Kidney (tissue), 13 donors: ENCODE measurements at regions not wholly inside any gene's neighbourhood (a gene's known extent, or its start where the extent isn't known, plus 50 kb on each side); places are given as distances from the start of the nearest gene placed in this dataset.
"Not testable (repeated sequence)": the region's sequence is repeated elsewhere in the genome, so short reads cannot be mapped to it uniquely, and the experiment has no call there.

Experiments used
- DNase-seq, 5 donors: peaks; one replicate each; pipeline ENCODE4 v3.0.0-alpha.2; 2013 to 2020
- FAIRE-seq: peaks from 2 replicates; lab custom pipeline; 2012; peaks lifted over from hg19 to GRCh38; lab: Jason Lieb, UNC
- H3K27ac ChIP-seq, 2 donors: one replicate each; pipeline ENCODE4 v1.7.0; 2013; ENCODE audit warnings: low read depth in 2 of 2, low read length in 2 of 2, inconsistent platforms in 1 of 2
- H3K27me3 ChIP-seq: one replicate; pipeline ENCODE4 v1.7.1; 2013; ENCODE audit warnings: low read length, inconsistent platforms; ENCODE audit not compliant: control insufficient read depth, insufficient read depth
- H3K36me3 ChIP-seq, 3 donors: one replicate each; pipeline versions ENCODE4 v1.7.0 to v1.7.1; 2013; ENCODE audit warnings: low read length in 3 of 3, control low read depth in 1 of 3, inconsistent platforms in 1 of 3; ENCODE audit not compliant: insufficient read depth in 3 of 3, control insufficient read depth in 2 of 3
- H3K4me1 ChIP-seq, 3 donors: one replicate each; pipeline versions ENCODE4 v1.7.0 to v1.7.1; 2013; ENCODE audit warnings: low read length in 3 of 3, inconsistent platforms in 1 of 3, low read depth in 1 of 3; ENCODE audit not compliant: control insufficient read depth in 2 of 3, insufficient read depth in 2 of 3
- H3K4me3 ChIP-seq, 3 donors: one replicate each; pipeline versions ENCODE4 v1.7.0 to v1.8.1; 2013; ENCODE audit warnings: low read length in 3 of 3, control low read depth in 1 of 3, inconsistent platforms in 1 of 3
- H3K9ac ChIP-seq, 3 donors: one replicate each; pipeline versions ENCODE4 v1.7.0 to v1.7.1; 2013; ENCODE audit warnings: low read length in 3 of 3, control low read depth in 1 of 3, inconsistent platforms in 1 of 3
- H3K9me3 ChIP-seq, 3 donors: one replicate each; pipeline versions ENCODE4 v1.7.0 to v1.7.1; 2013; ENCODE audit warnings: low read length in 3 of 3, control low read depth in 1 of 3, inconsistent platforms in 1 of 3; ENCODE audit not compliant: control insufficient read depth in 2 of 3, insufficient read depth in 1 of 3
- intact Hi-C: fragments of 100-400 bp; cut with DNase I; formaldehyde crosslinking; loops from one replicate; pipeline ENCODE4 v1.11.1; 2022
- TF ChIP-seq, protein P1 (sequence below): IDR thresholded peaks from 3 replicates; pipeline ENCODE4 v1.5.1; 2012; ENCODE audit warnings: mild to moderate bottlenecking, moderate library complexity, borderline replicate concordance; ENCODE audit not compliant: insufficient read depth; ENCODE audit errors: extremely low read depth
- donor health status: control.
- donor health status: control.
- donor health status: control.
- donor health status: control.
- donor health status: control.
- donor health status: DM: yes; HTN: yes; CAD: no.
- donor health status: Normal renal cell carcinoma (clear cell type).

- H3K27me3 ChIP-seq: no peaks in the 10 kb centered on the region
- intact Hi-C loops: no loop called here
- H3K9me3 ChIP-seq: no peaks in the 10 kb centered on the region
- H3K4me3 ChIP-seq: peak overlapping the region in 1 of 3 donors; percentile 32
- FAIRE-seq (peak; percentile 39), DNase-seq (peak in 3 of 5 donors; percentile 50 to 76 (median 60))
- H3K4me1 ChIP-seq: peaks cover 2 to 27% (median 12%) of the 10 kb centered on the region in 3 donors
- TF ChIP-seq, protein P1, sequence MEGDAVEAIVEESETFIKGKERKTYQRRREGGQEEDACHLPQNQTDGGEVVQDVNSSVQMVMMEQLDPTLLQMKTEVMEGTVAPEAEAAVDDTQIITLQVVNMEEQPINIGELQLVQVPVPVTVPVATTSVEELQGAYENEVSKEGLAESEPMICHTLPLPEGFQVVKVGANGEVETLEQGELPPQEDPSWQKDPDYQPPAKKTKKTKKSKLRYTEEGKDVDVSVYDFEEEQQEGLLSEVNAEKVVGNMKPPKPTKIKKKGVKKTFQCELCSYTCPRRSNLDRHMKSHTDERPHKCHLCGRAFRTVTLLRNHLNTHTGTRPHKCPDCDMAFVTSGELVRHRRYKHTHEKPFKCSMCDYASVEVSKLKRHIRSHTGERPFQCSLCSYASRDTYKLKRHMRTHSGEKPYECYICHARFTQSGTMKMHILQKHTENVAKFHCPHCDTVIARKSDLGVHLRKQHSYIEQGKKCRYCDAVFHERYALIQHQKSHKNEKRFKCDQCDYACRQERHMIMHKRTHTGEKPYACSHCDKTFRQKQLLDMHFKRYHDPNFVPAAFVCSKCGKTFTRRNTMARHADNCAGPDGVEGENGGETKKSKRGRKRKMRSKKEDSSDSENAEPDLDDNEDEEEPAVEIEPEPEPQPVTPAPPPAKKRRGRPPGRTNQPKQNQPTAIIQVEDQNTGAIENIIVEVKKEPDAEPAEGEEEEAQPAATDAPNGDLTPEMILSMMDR: no peak
- no peak overlapping the region for H3K9ac ChIP-seq
- H3K27ac ChIP-seq: peak overlapping the region; percentile 50 to 57
- no peaks in the 10 kb centered on the region for H3K36me3 ChIP-seq
Observed at GRCh38 chr9:87405677-87406542, 91.8 kb upstream of the DAPK1 start.

DNA sequence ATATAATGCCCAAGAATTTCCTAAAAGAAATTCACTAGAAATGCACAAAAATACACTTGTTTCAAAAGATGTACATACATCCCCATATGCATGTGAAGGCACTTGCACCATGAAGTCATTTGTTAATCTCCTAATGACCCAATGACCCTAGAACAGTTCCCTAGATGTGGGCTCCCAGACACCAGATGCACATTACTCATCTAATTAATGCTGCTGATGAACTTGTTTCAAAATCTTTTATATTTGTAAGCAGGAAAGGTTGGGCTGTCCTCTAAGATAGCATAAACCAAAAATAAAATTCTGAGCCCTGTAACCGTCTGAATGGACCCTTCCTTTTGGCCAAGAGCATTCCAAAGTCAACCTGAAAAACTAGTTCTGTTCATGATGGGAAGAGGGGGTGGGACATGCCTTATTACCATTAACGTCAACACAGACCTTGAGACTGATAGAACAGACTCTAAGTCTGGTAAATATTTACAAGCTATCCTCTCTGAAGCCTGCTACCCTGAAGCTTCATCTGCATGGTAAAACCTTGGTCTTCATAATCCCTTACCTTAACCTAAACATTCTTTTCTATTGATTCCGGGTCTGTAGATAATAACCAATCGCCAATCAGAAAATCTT is 91.0 kb upstream of the DAPK1 start:
- H3K9me3 ChIP-seq: no peaks in the 10 kb centered on the region
- DNase-seq: peak in 2 of 5 donors; percentile 29 to 42
- no peaks in the 10 kb centered on the region for H3K36me3 ChIP-seq
- H3K4me3 ChIP-seq: no peak overlapping the region
- no peak for FAIRE-seq
- TF ChIP-seq, protein P1: no peak
- peak overlapping the region; percentile 50 to 57 for H3K27ac ChIP-seq
- H3K4me1 ChIP-seq: peaks cover 2 to 27% (median 12%) of the 10 kb centered on the region in 3 donors
- no peaks in the 10 kb centered on the region for H3K27me3 ChIP-seq
- intact Hi-C loops: no loop called here
- no peak overlapping the region for H3K9ac ChIP-seq

- H3K9ac ChIP-seq, H3K27ac ChIP-seq, H3K36me3 ChIP-seq, H3K4me3 ChIP-seq, FAIRE-seq, DNase-seq, H3K27me3 ChIP-seq, intact Hi-C loops, H3K9me3 ChIP-seq: not testable (repeated sequence)
- H3K4me1 ChIP-seq: peaks cover 0 to 18% (median 4%) of the 10 kb centered on the region in 3 donors
Observed at GRCh38 chr9:87410047-87411005, 87.3 kb upstream of the DAPK1 start.
